Endothelial cell (in vitro differentiated cells): ENCODE measurements at regions not wholly inside any gene's neighbourhood (a gene's known extent, or its start where the extent isn't known, plus 50 kb on each side); places are given as distances from the start of the nearest gene placed in this dataset.
"Not testable (repeated sequence)": the region's sequence is repeated elsewhere in the genome, so short reads cannot be mapped to it uniquely, and the experiment has no call there.

Source experiments
- DNase-seq: peaks from one replicate; pipeline ENCODE4 v3.0.0; 2021; ENCODE audit warnings: low spot score
- H3K27ac Mint-ChIP-seq: one replicate; pipeline ENCODE4 v1.8.0; 2021; ENCODE audit warnings: mixed read lengths, inconsistent platforms; ENCODE audit not compliant: unreplicated experiment
- H3K27me3 Mint-ChIP-seq: one replicate; pipeline ENCODE4 v1.8.0; 2021; ENCODE audit warnings: mild to moderate bottlenecking, moderate library complexity, mixed read lengths, inconsistent platforms; ENCODE audit not compliant: unreplicated experiment
- H3K36me3 Mint-ChIP-seq: one replicate; pipeline ENCODE4 v1.8.0; 2021; ENCODE audit warnings: mild to moderate bottlenecking, low read depth, mixed read lengths, inconsistent platforms; ENCODE audit not compliant: unreplicated experiment
- H3K4me1 Mint-ChIP-seq: one replicate; pipeline ENCODE4 v1.8.0; 2021; ENCODE audit warnings: mild to moderate bottlenecking, mixed read lengths, inconsistent platforms; ENCODE audit not compliant: unreplicated experiment
- H3K4me3 Mint-ChIP-seq: one replicate; pipeline ENCODE4 v1.8.0; 2021; ENCODE audit warnings: mild to moderate bottlenecking, mixed read lengths, inconsistent platforms; ENCODE audit not compliant: unreplicated experiment
- H3K9me3 Mint-ChIP-seq: one replicate; pipeline ENCODE4 v1.8.0; 2021; ENCODE audit warnings: mixed read lengths, inconsistent platforms; ENCODE audit not compliant: unreplicated experiment
- TF ChIP-seq, protein P1 (sequence below): fragments of 200-600 bp; sonication (generic); IDR thresholded peaks from one replicate; pipeline ENCODE4 v1.5.0; 2021; ENCODE audit warnings: antibody characterized with exemption; ENCODE audit not compliant: unreplicated experiment

DNA sequence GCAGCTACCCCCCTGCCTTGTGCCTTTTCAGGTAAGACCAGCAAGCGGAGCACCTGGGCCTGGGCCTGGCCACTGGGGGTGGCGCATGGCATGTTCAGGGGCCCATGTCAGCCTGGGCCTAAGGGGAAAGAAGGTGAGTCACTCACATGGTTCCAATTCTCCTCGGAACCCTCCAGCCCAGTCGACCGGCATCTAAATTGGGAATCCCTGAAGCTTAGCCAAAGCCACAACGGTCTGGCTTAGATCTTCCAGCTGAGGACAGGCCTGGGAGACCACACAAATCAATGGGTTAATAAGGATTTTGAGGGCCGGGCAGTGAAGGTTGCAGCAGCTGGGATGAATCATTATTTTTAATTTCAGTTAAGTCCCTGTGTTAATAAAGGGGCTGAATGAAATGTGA is 145.1 kb upstream of the SMYD2 start:
- Mint-ChIP-seq H3K4me3 (no peak overlapping the region), H3K27me3 (no peaks in the 10 kb centered on the region), H3K4me1 (peaks cover 13% of the 10 kb centered on the region), H3K27ac (no peak overlapping the region), H3K9me3 (no peaks in the 10 kb centered on the region), H3K36me3 (no peaks in the 10 kb centered on the region)
- no peak for DNase-seq
- TF ChIP-seq, protein P1, sequence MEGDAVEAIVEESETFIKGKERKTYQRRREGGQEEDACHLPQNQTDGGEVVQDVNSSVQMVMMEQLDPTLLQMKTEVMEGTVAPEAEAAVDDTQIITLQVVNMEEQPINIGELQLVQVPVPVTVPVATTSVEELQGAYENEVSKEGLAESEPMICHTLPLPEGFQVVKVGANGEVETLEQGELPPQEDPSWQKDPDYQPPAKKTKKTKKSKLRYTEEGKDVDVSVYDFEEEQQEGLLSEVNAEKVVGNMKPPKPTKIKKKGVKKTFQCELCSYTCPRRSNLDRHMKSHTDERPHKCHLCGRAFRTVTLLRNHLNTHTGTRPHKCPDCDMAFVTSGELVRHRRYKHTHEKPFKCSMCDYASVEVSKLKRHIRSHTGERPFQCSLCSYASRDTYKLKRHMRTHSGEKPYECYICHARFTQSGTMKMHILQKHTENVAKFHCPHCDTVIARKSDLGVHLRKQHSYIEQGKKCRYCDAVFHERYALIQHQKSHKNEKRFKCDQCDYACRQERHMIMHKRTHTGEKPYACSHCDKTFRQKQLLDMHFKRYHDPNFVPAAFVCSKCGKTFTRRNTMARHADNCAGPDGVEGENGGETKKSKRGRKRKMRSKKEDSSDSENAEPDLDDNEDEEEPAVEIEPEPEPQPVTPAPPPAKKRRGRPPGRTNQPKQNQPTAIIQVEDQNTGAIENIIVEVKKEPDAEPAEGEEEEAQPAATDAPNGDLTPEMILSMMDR, result no peak

DNA sequence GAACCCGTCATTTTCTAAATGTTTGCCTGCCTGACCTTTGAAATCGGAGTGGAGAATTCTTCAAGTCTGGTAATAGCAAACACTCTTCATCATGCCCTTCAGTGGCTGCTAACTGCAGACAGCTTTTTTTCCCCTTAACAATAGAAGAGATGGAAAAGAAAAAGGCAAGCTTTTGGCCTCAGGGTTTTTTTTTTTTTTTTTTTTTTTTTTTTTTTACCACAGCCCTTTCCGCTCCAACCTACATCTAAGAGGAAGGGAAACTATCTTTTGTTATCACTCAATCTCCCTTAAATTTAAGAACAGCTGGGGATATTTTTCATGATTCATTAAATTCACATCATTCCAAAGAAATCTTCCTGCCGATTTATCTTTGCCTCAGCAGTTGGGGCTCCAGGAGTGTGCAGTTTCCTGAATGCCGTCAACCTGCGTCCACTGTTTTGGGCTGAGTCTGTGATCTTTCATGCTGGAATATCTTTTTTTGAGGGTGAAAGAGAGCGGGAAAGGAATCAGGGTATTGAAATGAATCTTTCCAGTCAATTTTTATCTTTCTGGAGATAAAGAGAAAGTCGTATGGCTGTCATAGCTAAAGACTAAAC is 144.5 kb upstream of the SMYD2 start:
- no peaks in the 10 kb centered on the region for H3K9me3 Mint-ChIP-seq
- H3K4me3 Mint-ChIP-seq, result no peak overlapping the region
- peaks cover 9% of the 10 kb centered on the region for H3K4me1 Mint-ChIP-seq
- no peak overlapping the region for H3K27ac Mint-ChIP-seq
- H3K27me3 Mint-ChIP-seq, result no peaks in the 10 kb centered on the region
- no peak for DNase-seq
- no peaks in the 10 kb centered on the region for H3K36me3 Mint-ChIP-seq
- TF ChIP-seq, protein P1, result no peak

DNA sequence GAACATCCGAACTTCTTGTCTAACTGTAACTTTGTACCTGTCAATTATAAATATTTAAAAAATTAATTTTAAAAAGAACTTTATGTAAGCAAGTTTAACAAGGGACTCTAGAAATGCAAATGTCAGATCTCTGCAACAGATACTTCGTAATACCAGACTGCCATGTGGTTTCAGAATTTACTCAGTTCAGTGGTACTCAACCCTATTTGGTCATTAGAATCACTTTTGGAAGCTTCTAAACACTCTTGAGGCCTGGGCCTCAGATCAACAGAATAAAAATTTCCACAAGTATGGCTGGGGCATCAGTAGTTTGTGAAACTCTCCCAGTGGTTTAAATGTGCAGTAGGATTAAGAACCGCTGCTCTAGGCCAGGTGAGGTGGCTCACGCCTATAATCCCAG is 139.5 kb upstream of the SMYD2 start:
- Mint-ChIP-seq H3K9me3 (no peaks in the 10 kb centered on the region), H3K27ac (no peak overlapping the region), H3K4me1 (peaks cover 22% of the 10 kb centered on the region), H3K36me3 (no peaks in the 10 kb centered on the region), H3K27me3 (no peaks in the 10 kb centered on the region), H3K4me3 (no peak overlapping the region)
- TF ChIP-seq, protein P1, result no peak
- DNase-seq, result no peak

DNA sequence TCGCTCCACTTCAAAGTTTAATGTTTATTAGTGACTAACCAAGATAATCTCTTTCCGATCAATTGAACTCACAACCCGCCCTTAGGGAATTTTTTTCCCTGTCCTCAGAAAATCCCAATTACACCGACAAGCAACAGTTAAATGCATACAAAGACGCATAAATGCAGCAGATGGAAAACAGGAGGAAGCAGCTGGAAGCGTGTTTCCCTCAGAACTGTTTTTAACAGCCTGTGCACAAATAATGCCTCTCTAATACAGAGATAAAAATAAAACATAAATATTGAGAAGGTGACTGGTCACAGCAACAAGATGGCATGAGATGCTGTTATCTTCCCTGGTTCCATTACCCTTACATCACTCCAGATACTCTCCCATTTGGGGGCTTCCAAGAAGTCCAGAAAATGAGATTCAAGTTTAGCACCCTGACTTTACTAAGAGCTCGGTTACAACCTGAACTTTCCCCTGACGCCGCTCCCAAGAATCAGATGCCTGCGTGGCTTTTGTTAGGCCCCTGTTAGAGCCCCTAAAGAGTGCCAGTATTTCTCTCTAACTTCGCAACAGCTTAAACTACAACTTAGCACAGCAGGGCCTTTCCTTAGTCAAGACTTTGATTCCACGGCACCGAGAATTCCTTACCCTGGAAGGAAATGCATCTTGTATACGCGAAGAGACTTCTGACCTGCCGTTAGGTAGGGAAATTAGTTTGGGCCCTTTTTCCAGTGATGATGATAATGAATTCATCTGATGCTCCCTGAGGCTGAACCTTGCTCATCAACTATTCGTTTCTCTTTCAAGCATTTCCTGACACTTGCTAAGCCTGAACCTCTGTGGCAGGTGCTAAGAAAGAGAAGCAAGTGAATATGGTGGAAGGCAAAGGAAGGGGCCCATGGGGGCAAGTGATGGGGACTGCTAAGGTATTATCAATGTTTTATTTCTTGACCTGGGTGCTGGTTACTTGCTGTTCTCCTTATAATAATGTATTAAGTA is 137.7 kb upstream of the SMYD2 start:
- Mint-ChIP-seq H3K27me3 (no peaks in the 10 kb centered on the region), H3K9me3 (no peaks in the 10 kb centered on the region), H3K27ac (no peak overlapping the region), H3K4me1 (peaks cover 20% of the 10 kb centered on the region), H3K4me3 (no peak overlapping the region), H3K36me3 (no peaks in the 10 kb centered on the region)
- TF ChIP-seq, protein P1, result no peak
- DNase-seq, result no peak

DNA sequence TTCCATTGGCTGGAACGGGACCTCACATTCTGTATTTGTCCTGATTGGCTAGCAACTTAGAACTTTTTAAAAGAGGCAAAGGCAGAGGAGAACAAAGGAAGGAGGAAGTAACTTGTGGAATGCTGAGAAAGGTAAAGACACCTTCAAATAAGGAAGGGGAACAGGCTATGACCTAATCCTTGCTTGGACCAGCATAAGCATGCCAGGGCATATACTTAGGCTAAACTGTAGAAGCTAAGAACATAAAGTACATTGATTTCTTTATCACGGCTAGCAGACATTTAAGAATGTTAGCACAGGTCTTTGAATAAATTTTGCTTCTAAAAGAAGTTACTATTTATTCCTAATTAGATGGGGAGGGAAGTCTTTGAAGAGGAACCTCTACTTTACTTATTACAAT is 136.4 kb upstream of the SMYD2 start:
- not testable (repeated sequence) for H3K9me3 Mint-ChIP-seq, H3K36me3 Mint-ChIP-seq

More for the DNA sequence above, 136.4 kb upstream of the SMYD2 start:
- DNase-seq, H3K27me3 Mint-ChIP-seq, H3K4me3 Mint-ChIP-seq, H3K27ac Mint-ChIP-seq: not testable (repeated sequence)
- peaks cover 20% of the 10 kb centered on the region for H3K4me1 Mint-ChIP-seq
